A673 (cell line): ENCODE measurements at regions not wholly inside any gene's neighbourhood (a gene's known extent, or its start where the extent isn't known, plus 50 kb on each side); places are given as distances from the start of the nearest gene placed in this dataset.

Experiments used
- BruUV-seq: library from RNA; stranded (reverse); fragments of 400-500 nt; replicated peaks from 2 replicates; lab custom pipeline; 2021; lab: Mats Ljungman, UMichigan
- CTCF ChIA-PET: fragments of 300-600 bp; sonication (Branson Sonifier 250); formaldehyde crosslinking; loops from one replicate; lab custom pipeline; 2022; ENCODE audit warnings: antibody characterized with exemption; lab: Charles Lee
- POLR2A ChIA-PET: fragments of 300-600 bp; sonication (Branson Sonifier 250); formaldehyde crosslinking; loops from one replicate; lab custom pipeline; 2022; ENCODE audit warnings: antibody characterized with exemption; ENCODE audit not compliant: low non-redundant PET; lab: Charles Lee
- DNase-seq: peaks from one replicate; pipeline ENCODE4 v3.0.0-alpha.2; 2015; ENCODE audit warnings: low spot score
- H3K27ac ChIP-seq: fragments of 200-600 bp; sonication (generic); 2 replicates; pipeline ENCODE4 v1.5.1; 2016; ENCODE audit warnings: mixed run types, low read depth, mild to moderate bottlenecking, mixed read lengths, antibody characterized with exemption, low read length; ENCODE audit not compliant: poor library complexity, severe bottlenecking
- H3K27me3 ChIP-seq: fragments of 200-600 bp; sonication (generic); replicated peaks from 2 replicates; pipeline ENCODE4 v1.6.1; 2017; ENCODE audit warnings: mixed run types, low read depth, mild to moderate bottlenecking, mixed read lengths, antibody characterized with exemption, low read length; ENCODE audit not compliant: insufficient read depth, poor library complexity
- H3K36me3 ChIP-seq: fragments of 200-600 bp; sonication (generic); 2 replicates; pipeline ENCODE4 v1.6.1; 2016; ENCODE audit warnings: mixed run types, mild to moderate bottlenecking, mixed read lengths, antibody characterized with exemption, low read length; ENCODE audit not compliant: insufficient read depth, poor library complexity, severe bottlenecking
- H3K4me1 ChIP-seq: fragments of 200-600 bp; sonication (generic); 2 replicates; pipeline ENCODE4 v1.6.1; 2017; ENCODE audit warnings: mixed run types, mild to moderate bottlenecking, mixed read lengths, antibody characterized with exemption, low read length; ENCODE audit not compliant: insufficient read depth, poor library complexity, severe bottlenecking
- H3K4me3 ChIP-seq: fragments of 200-600 bp; sonication (generic); 2 replicates; pipeline ENCODE4 v1.5.1; 2016; ENCODE audit warnings: low read depth, mixed run types, mild to moderate bottlenecking, mixed read lengths, low read length; ENCODE audit not compliant: poor library complexity, severe bottlenecking
- H3K9me3 ChIP-seq: fragments of 200-600 bp; sonication (generic); 2 replicates; pipeline ENCODE4 v1.6.1; 2016; ENCODE audit warnings: mixed run types, low read depth, mild to moderate bottlenecking, mixed read lengths, antibody characterized with exemption, low read length; ENCODE audit not compliant: poor library complexity, severe bottlenecking
- EZH2 ChIP-seq: fragments of 200-600 bp; sonication (generic); IDR thresholded peaks from 2 replicates; pipeline ENCODE4 v1.6.1; 2017; ENCODE audit warnings: borderline replicate concordance, low read depth, mild to moderate bottlenecking, mixed read lengths, antibody characterized with exemption, low read length; ENCODE audit not compliant: poor library complexity, severe bottlenecking
- intact Hi-C: fragments of 100-400 bp; cut with micrococcal nuclease; formaldehyde crosslinking; loops from one replicate; pipeline ENCODE4 v1.10.0; 2022; ENCODE audit not compliant: unreplicated experiment
- TF ChIP-seq, protein P1 (sequence below): fragments of 300-800, 200-600 bp; sonication (generic); conservative IDR thresholded peaks from 2 replicates; pipeline ENCODE4 v1.5.1; 2017; ENCODE audit warnings: low read depth, mild to moderate bottlenecking, antibody characterized with exemption, low read length, moderate library complexity, mixed read lengths

DNA sequence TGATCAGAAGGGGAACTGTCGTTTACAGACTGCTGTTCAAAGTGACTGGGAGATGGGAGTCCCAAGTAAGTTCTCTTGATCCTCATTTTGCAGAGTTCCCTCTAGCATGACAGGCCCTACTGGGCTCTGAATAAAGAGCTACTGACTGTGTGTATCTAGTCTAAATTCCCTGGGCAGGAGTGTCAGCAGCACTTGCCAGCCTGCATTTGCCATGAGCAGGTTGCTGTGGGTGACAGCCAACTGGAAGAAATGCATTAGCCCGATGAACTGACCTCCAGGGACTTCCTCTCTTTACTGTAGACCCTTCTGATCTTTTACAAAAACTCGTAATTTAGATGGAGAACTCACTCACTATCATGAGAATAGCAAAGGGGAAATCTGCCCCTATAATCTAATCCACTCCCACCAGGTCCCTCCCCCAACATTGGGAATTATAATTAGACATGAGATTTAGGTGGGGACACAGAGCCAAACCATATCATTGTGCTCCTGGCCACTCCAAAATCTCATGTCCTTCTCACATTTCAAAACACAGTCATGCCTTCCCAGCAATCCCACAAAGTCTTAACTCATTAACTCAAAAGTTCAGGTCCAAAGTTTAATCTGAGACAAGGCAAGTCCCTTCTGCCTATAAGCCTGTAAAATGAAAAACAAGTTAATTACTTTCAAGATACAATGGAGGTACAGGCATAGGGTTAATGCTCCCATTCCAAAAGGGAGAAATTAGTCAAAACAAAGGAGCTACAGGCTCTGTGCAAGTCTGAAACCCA is 78.9 kb upstream of the CXCL14 start:
- ChIA-PET CTCF (no interaction called here), POLR2A (no interaction called here)
- TF ChIP-seq EZH2 = no peak
- TF ChIP-seq, protein P1, sequence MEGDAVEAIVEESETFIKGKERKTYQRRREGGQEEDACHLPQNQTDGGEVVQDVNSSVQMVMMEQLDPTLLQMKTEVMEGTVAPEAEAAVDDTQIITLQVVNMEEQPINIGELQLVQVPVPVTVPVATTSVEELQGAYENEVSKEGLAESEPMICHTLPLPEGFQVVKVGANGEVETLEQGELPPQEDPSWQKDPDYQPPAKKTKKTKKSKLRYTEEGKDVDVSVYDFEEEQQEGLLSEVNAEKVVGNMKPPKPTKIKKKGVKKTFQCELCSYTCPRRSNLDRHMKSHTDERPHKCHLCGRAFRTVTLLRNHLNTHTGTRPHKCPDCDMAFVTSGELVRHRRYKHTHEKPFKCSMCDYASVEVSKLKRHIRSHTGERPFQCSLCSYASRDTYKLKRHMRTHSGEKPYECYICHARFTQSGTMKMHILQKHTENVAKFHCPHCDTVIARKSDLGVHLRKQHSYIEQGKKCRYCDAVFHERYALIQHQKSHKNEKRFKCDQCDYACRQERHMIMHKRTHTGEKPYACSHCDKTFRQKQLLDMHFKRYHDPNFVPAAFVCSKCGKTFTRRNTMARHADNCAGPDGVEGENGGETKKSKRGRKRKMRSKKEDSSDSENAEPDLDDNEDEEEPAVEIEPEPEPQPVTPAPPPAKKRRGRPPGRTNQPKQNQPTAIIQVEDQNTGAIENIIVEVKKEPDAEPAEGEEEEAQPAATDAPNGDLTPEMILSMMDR = no peak
- Histone ChIP-seq H3K36me3 (no peaks in the 10 kb centered on the region), H3K27me3 (no peaks in the 10 kb centered on the region), H3K4me1 (no peaks in the 10 kb centered on the region), H3K4me3 (no peak overlapping the region), H3K27ac (no peak overlapping the region), H3K9me3 (peaks cover 6% of the 10 kb centered on the region)
- no TSS peak for BruUV-seq
- DNase-seq = no peak
- intact Hi-C loops = no loop called here

DNA sequence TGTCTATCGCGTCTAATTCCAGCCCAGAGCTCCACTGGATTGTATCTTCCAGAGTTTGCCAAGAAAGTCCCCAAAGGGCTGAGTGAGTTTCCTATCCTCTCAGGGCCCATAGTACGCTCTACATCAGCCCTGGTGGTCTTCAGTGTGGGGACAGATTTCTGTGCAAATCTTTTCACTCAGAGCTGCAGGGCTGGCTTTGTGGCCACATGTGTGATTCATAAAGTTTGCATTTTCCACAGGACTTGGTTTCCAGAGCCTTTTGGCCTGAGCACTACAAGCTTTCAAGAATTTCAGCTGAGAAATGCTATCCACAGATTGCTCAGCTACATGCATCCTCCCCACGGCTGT is 76.7 kb upstream of the CXCL14 start:
- CTCF ChIA-PET = no interaction called here
- intact Hi-C loops = no loop called here

DNA sequence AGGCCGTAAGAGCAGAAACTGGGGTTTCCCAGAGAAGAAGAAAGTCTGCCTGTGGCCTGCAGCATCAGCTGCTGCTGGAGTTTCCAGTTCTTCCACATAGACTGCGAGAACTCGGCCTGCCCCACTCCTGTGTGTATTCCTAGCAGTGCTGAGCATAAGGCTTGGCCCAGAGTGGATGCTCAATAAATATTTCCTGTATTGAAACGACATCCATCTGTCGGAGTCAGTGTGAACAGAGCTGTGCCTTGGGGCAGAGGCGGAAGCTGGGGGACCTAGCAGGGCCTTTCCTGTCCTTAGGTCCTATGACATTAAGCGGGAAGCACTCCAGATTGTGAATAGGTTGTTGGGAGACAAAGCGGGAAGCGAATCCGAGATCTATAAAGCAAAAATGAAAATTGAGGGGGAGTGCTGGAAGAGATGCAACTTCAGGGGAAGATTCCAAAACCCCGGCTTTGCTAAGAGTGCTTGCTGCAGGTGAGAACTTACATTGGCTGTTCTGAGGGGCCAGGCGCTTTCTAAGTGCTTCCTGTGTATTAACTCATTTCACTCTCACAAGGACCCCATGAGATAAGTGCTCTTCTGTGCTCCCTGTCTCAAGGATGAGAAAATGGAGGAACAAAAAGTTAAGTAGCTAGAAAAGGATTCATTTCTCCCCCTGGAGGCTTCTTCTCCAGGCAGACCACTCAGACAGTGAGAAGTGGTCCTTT is 76.1 kb upstream of the CXCL14 start:
- DNase-seq = no peak
- H3K27me3 ChIP-seq = no peaks in the 10 kb centered on the region
- no peaks in the 10 kb centered on the region for H3K36me3 ChIP-seq
- H3K4me3 ChIP-seq = no peak overlapping the region
- H3K27ac ChIP-seq = no peak overlapping the region
- no peaks in the 10 kb centered on the region for H3K4me1 ChIP-seq
- intact Hi-C loops = no loop called here
- ChIA-PET CTCF (no interaction called here), POLR2A (no interaction called here)
- TF ChIP-seq EZH2 = no peak
- TF ChIP-seq, protein P1 = no peak
- no TSS peak for BruUV-seq
- peaks cover 6% of the 10 kb centered on the region for H3K9me3 ChIP-seq

More for the DNA sequence above, 76.7 kb upstream of the CXCL14 start:
- no peak for DNase-seq
- TF ChIP-seq, protein P1 = no peak
- no peak for TF ChIP-seq EZH2
- Histone ChIP-seq H3K9me3 (peaks cover 6% of the 10 kb centered on the region), H3K36me3 (no peaks in the 10 kb centered on the region), H3K4me1 (no peaks in the 10 kb centered on the region), H3K27me3 (no peaks in the 10 kb centered on the region), H3K4me3 (no peak overlapping the region), H3K27ac (no peak overlapping the region)
- POLR2A ChIA-PET = no interaction called here
- no TSS peak for BruUV-seq
